ENCODE measurements at regions not wholly inside any gene's neighbourhood (a gene's known extent, or its start where the extent isn't known, plus 50 kb on each side); places are given as distances from the start of the nearest gene placed in this dataset.

GRCh38 chrX:85619962-85620361 lies 240.5 kb upstream of the POF1B start:
- no peak for TF ChIP-seq CTCF (IDR thresholded peaks at IDR 0.05)
- no peaks in the 10 kb centered on the region for H3K4me1 ChIP-seq (ENCODE audit: low read depth)
- DNase-seq (no peak), ATAC-seq (no peak)
- intact Hi-C loops (cut with DNase I, micrococcal nuclease), result no loop called here
- H3K36me3 ChIP-seq (ENCODE audit: low read depth), result no peaks in the 10 kb centered on the region
- H3K4me3 ChIP-seq, result no peak overlapping the region
- no peaks in the 10 kb centered on the region for H3K9me3 ChIP-seq

GRCh38 chrX:85611926-85612325 lies 232.5 kb upstream of the POF1B start:
- Histone ChIP-seq H3K4me3 (no peak overlapping the region), H3K4me1 (ENCODE audit: low read depth) (no peaks in the 10 kb centered on the region), H3K36me3 (ENCODE audit: low read depth) (no peaks in the 10 kb centered on the region), H3K9me3 (no peaks in the 10 kb centered on the region)
- TF ChIP-seq CTCF (IDR thresholded peaks at IDR 0.05), result no peak
- intact Hi-C loops (cut with DNase I, micrococcal nuclease), result no loop called here
- ATAC-seq (no peak), DNase-seq (no peak)

GRCh38 chrX:85592980-85593379 lies 213.5 kb upstream of the POF1B start:
- no peak for TF ChIP-seq CTCF (IDR thresholded peaks at IDR 0.05)
- DNase-seq (no peak), ATAC-seq (no peak)
- intact Hi-C loops (cut with DNase I, micrococcal nuclease), result no loop called here
- H3K4me3 ChIP-seq, result no peak overlapping the region
- H3K36me3 ChIP-seq (ENCODE audit: low read depth), result no peaks in the 10 kb centered on the region
- no peaks in the 10 kb centered on the region for H3K9me3 ChIP-seq
- H3K4me1 ChIP-seq (ENCODE audit: low read depth), result no peaks in the 10 kb centered on the region

GRCh38 chrX:85591536-85591935 lies 212.1 kb upstream of the POF1B start:
- Histone ChIP-seq H3K9me3 (no peaks in the 10 kb centered on the region), H3K4me1 (ENCODE audit: low read depth) (no peaks in the 10 kb centered on the region), H3K4me3 (no peak overlapping the region), H3K36me3 (ENCODE audit: low read depth) (no peaks in the 10 kb centered on the region)
- ATAC-seq (no peak), DNase-seq (no peak)
- intact Hi-C loops (cut with DNase I, micrococcal nuclease), result no loop called here
- no peak for TF ChIP-seq CTCF (IDR thresholded peaks at IDR 0.05)

- no peak for DNase-seq
- Histone ChIP-seq H3K9me3 (no peaks in the 10 kb centered on the region), H3K36me3 (ENCODE audit: low read depth) (no peaks in the 10 kb centered on the region), H3K4me1 (ENCODE audit: low read depth) (no peaks in the 10 kb centered on the region), H3K4me3 (no peak overlapping the region)
- ATAC-seq, result no peak
- no peak for TF ChIP-seq CTCF (IDR thresholded peaks at IDR 0.05)
- intact Hi-C loops (cut with DNase I, micrococcal nuclease), result no loop called here
Observed at GRCh38 chrX:85590638-85591037, 211.2 kb upstream of the POF1B start.

GRCh38 chrX:85573801-85574200 lies 194.3 kb upstream of the POF1B start:
- ATAC-seq, result no peak
- Histone ChIP-seq H3K4me1 (ENCODE audit: low read depth) (no peaks in the 10 kb centered on the region), H3K4me3 (no peak overlapping the region), H3K9me3 (no peaks in the 10 kb centered on the region), H3K36me3 (ENCODE audit: low read depth) (no peaks in the 10 kb centered on the region)
- intact Hi-C loops (cut with DNase I, micrococcal nuclease), result no loop called here
- DNase-seq, result no peak
- TF ChIP-seq CTCF (IDR thresholded peaks at IDR 0.05), result no peak

Data from mucosa of descending colon (tissue), 3 donors.